A673 (cell line): ENCODE measurements at regions not wholly inside any gene's neighbourhood (a gene's known extent, or its start where the extent isn't known, plus 50 kb on each side); places are given as distances from the start of the nearest gene placed in this dataset.

Source experiments
- CTCF ChIP-seq: fragments of 300-800, 200-600 bp; sonication (generic); conservative IDR thresholded peaks from 2 replicates; pipeline ENCODE4 v1.5.1; 2017; ENCODE audit warnings: low read depth, mild to moderate bottlenecking, antibody characterized with exemption, low read length, moderate library complexity, mixed read lengths
- EZH2 ChIP-seq: fragments of 200-600 bp; sonication (generic); IDR thresholded peaks from 2 replicates; pipeline ENCODE4 v1.6.1; 2017; ENCODE audit warnings: borderline replicate concordance, low read depth, mild to moderate bottlenecking, mixed read lengths, antibody characterized with exemption, low read length; ENCODE audit not compliant: poor library complexity, severe bottlenecking

GRCh38 chr15:79154483-79155135, 64.0 kb upstream of the RASGRF1 start:
- TF ChIP-seq EZH2 (no peak), CTCF (no peak)
